Right lobe of liver (tissue), 4 donors: ENCODE measurements at regions not wholly inside any gene's neighbourhood (a gene's known extent, or its start where the extent isn't known, plus 50 kb on each side); places are given as distances from the start of the nearest gene placed in this dataset.

ENCODE experiments used
- POLR2A ChIP-seq: fragments of 450-650 bp; IDR thresholded peaks from one replicate; pipeline ENCODE4 v1.6.1; 2017; ENCODE audit warnings: antibody characterized with exemption, mild to moderate bottlenecking
- TF ChIP-seq, protein P1 (sequence below), 4 donors: fragments of 200-600 bp in 3 of 4; fragments of 450-650 bp in 1 of 4; IDR thresholded peaks; one replicate each; pipeline versions ENCODE4 v1.5.1 to v1.8.0; 2016 to 2022; ENCODE audit warnings: antibody characterized with exemption in 4 of 4, mild to moderate bottlenecking in 2 of 4
- donor health status: DM: no; HTN: no; CAD: no.
- donor health status: DM: no; HTN: no; CAD: no.
- donor health status: DM: no; HTN: yes; CAD: no.

DNA sequence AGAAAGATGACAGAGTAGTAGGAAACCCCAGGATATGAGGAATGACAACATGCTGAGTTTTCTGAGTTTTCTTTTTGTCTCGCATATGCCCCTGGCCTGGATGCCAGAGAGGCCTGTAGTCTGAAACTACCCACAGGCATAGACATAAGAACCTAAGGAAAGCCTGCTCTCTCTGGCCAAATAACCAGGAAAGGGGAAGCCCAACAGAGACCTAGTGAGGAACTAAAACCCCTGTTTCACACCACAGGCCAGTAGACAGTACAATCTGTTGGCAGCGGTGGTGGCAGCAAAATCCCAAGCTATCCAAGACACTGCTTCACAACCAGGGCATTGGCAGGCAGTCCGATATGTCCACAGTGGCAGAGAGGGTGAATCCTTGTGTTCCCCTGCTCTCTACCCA, 55.0 kb upstream of the DCP1A start:
- no peak for TF ChIP-seq POLR2A
- TF ChIP-seq, protein P1, sequence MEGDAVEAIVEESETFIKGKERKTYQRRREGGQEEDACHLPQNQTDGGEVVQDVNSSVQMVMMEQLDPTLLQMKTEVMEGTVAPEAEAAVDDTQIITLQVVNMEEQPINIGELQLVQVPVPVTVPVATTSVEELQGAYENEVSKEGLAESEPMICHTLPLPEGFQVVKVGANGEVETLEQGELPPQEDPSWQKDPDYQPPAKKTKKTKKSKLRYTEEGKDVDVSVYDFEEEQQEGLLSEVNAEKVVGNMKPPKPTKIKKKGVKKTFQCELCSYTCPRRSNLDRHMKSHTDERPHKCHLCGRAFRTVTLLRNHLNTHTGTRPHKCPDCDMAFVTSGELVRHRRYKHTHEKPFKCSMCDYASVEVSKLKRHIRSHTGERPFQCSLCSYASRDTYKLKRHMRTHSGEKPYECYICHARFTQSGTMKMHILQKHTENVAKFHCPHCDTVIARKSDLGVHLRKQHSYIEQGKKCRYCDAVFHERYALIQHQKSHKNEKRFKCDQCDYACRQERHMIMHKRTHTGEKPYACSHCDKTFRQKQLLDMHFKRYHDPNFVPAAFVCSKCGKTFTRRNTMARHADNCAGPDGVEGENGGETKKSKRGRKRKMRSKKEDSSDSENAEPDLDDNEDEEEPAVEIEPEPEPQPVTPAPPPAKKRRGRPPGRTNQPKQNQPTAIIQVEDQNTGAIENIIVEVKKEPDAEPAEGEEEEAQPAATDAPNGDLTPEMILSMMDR (IDR thresholded peaks at IDR 0.05) = no peak
